ENCODE measurements at regions not wholly inside any gene's neighbourhood (a gene's known extent, or its start where the extent isn't known, plus 50 kb on each side); places are given as distances from the start of the nearest gene placed in this dataset.
"Not testable (repeated sequence)": the region's sequence is repeated elsewhere in the genome, so short reads cannot be mapped to it uniquely, and the experiment has no call there.

GRCh38 chr18:21975954-21976353, 193.4 kb upstream of the GATA6 start:
- H3K4me1 Mint-ChIP-seq; H3K36me3 Mint-ChIP-seq (ENCODE audit: low read depth); H3K27ac Mint-ChIP-seq; H3K4me3 Mint-ChIP-seq; H3K27me3 Mint-ChIP-seq; CTCF ChIA-PET; DNase-seq; H3K9me3 Mint-ChIP-seq; POLR2A ChIA-PET: not testable (repeated sequence)

GRCh38 chr18:21978546-21979170, 190.7 kb upstream of the GATA6 start:
- DNase-seq, result no peak
- Mint-ChIP-seq H3K27me3 (no peaks in the 10 kb centered on the region), H3K9me3 (no peaks in the 10 kb centered on the region), H3K36me3 (ENCODE audit: low read depth) (no peaks in the 10 kb centered on the region), H3K4me1 (no peaks in the 10 kb centered on the region), H3K4me3 (no peak overlapping the region), H3K27ac (no peak overlapping the region)
- ChIA-PET POLR2A (no interaction called here), CTCF (interaction anchor here (1.6 kb wide), 1 partner anchor 19 kb away, joined by 6 read pairs; no protein-coding TSS in a partner anchor)

GRCh38 chr18:21979171-21979560, 190.2 kb upstream of the GATA6 start:
- no peaks in the 10 kb centered on the region for H3K9me3 Mint-ChIP-seq
- no peak overlapping the region for H3K4me3 Mint-ChIP-seq
- no peaks in the 10 kb centered on the region for H3K36me3 Mint-ChIP-seq (ENCODE audit: low read depth)
- H3K27me3 Mint-ChIP-seq, result no peaks in the 10 kb centered on the region
- no peak for DNase-seq
- H3K27ac Mint-ChIP-seq, result no peak overlapping the region
- ChIA-PET CTCF (no interaction called here), POLR2A (no interaction called here)
- H3K4me1 Mint-ChIP-seq, result no peaks in the 10 kb centered on the region

GRCh38 chr18:21979759-21980158, 189.6 kb upstream of the GATA6 start:
- H3K27ac Mint-ChIP-seq, result no peak overlapping the region
- no peaks in the 10 kb centered on the region for H3K4me1 Mint-ChIP-seq
- ChIA-PET POLR2A (no interaction called here), CTCF (interaction anchor here (1.0 kb wide), 1 partner anchor 18 kb away, joined by 5 read pairs; no protein-coding TSS in a partner anchor)
- no peak overlapping the region for H3K4me3 Mint-ChIP-seq
- DNase-seq, result no peak
- H3K27me3 Mint-ChIP-seq, result no peaks in the 10 kb centered on the region
- H3K9me3 Mint-ChIP-seq, result no peaks in the 10 kb centered on the region
- no peaks in the 10 kb centered on the region for H3K36me3 Mint-ChIP-seq (ENCODE audit: low read depth)

- DNase-seq, result no peak
- ChIA-PET POLR2A (no interaction called here), CTCF (interaction anchor here (1.0 kb wide), 1 partner anchor 17 kb away, joined by 5 read pairs; no protein-coding TSS in a partner anchor)
- Mint-ChIP-seq H3K9me3 (no peaks in the 10 kb centered on the region), H3K27ac (no peak overlapping the region), H3K4me3 (no peak overlapping the region), H3K36me3 (ENCODE audit: low read depth) (no peaks in the 10 kb centered on the region), H3K4me1 (no peaks in the 10 kb centered on the region), H3K27me3 (no peaks in the 10 kb centered on the region)
Observed at GRCh38 chr18:21980744-21981143, 188.6 kb upstream of the GATA6 start.

GRCh38 chr18:21981489-21981888, 187.9 kb upstream of the GATA6 start:
- H3K9me3 Mint-ChIP-seq; H3K27ac Mint-ChIP-seq; H3K4me1 Mint-ChIP-seq; DNase-seq; H3K36me3 Mint-ChIP-seq (ENCODE audit: low read depth); H3K27me3 Mint-ChIP-seq; POLR2A ChIA-PET; H3K4me3 Mint-ChIP-seq: not testable (repeated sequence)
- CTCF ChIA-PET, result interaction anchor here (1.0 kb wide), 1 partner anchor 15 kb away, joined by 3 read pairs; no protein-coding TSS in a partner anchor

- no peak overlapping the region for H3K4me3 Mint-ChIP-seq
- no peaks in the 10 kb centered on the region for H3K9me3 Mint-ChIP-seq
- no peak for DNase-seq
- H3K27ac Mint-ChIP-seq, result no peak overlapping the region
- POLR2A ChIA-PET, result no interaction called here
- no peaks in the 10 kb centered on the region for H3K36me3 Mint-ChIP-seq (ENCODE audit: low read depth)
- CTCF ChIA-PET, result no interaction called here
- H3K4me1 Mint-ChIP-seq, result no peaks in the 10 kb centered on the region
- no peaks in the 10 kb centered on the region for H3K27me3 Mint-ChIP-seq
Observed at GRCh38 chr18:21991081-21991534, 178.3 kb upstream of the GATA6 start.

- H3K27me3 Mint-ChIP-seq, result no peaks in the 10 kb centered on the region
- no peak overlapping the region for H3K4me3 Mint-ChIP-seq
- no peaks in the 10 kb centered on the region for H3K4me1 Mint-ChIP-seq
- no peaks in the 10 kb centered on the region for H3K36me3 Mint-ChIP-seq (ENCODE audit: low read depth)
- ChIA-PET CTCF (interaction anchor here (0.7 kb wide), 1 partner anchor 442 kb away, joined by 3 read pairs; no protein-coding TSS in a partner anchor), POLR2A (no interaction called here)
- H3K9me3 Mint-ChIP-seq, result no peaks in the 10 kb centered on the region
- H3K27ac Mint-ChIP-seq, result no peak overlapping the region
- no peak for DNase-seq
Observed at GRCh38 chr18:21991886-21992285, 177.5 kb upstream of the GATA6 start.

GRCh38 chr18:21996351-21996826, 173.0 kb upstream of the GATA6 start:
- no peaks in the 10 kb centered on the region for H3K27me3 Mint-ChIP-seq
- DNase-seq, result no peak
- ChIA-PET CTCF (interaction anchor here (0.9 to 1.3 kb wide), 2 partner anchors 15 to 54 kb away, joined by 3 read pairs; no protein-coding TSS in a partner anchor), POLR2A (no interaction called here)
- no peak overlapping the region for H3K27ac Mint-ChIP-seq
- no peak overlapping the region for H3K4me3 Mint-ChIP-seq
- no peaks in the 10 kb centered on the region for H3K9me3 Mint-ChIP-seq
- no peaks in the 10 kb centered on the region for H3K36me3 Mint-ChIP-seq (ENCODE audit: low read depth)
- H3K4me1 Mint-ChIP-seq, result peaks cover 2% of the 10 kb centered on the region

- Mint-ChIP-seq H3K36me3 (ENCODE audit: low read depth) (no peaks in the 10 kb centered on the region), H3K4me1 (peaks cover 2% of the 10 kb centered on the region), H3K4me3 (no peak overlapping the region), H3K9me3 (no peaks in the 10 kb centered on the region), H3K27me3 (no peaks in the 10 kb centered on the region), H3K27ac (no peak overlapping the region)
- CTCF ChIA-PET, result interaction anchor here (0.9 to 1.8 kb wide), 6 partner anchors 9 to 148 kb away, joined by 3 to 6 read pairs (median 4); no protein-coding TSS in a partner anchor
- POLR2A ChIA-PET, result no interaction called here
- DNase-seq, result no peak
Observed at GRCh38 chr18:21997207-21998143, 171.9 kb upstream of the GATA6 start.

- Mint-ChIP-seq H3K36me3 (ENCODE audit: low read depth) (no peaks in the 10 kb centered on the region), H3K4me1 (peaks cover 2% of the 10 kb centered on the region), H3K27me3 (no peaks in the 10 kb centered on the region), H3K9me3 (no peaks in the 10 kb centered on the region), H3K27ac (no peak overlapping the region), H3K4me3 (no peak overlapping the region)
- CTCF ChIA-PET, result interaction anchor here (1.2 to 1.8 kb wide), 5 partner anchors 8 to 564 kb away, joined by 3 to 5 read pairs (median 4); no protein-coding TSS in a partner anchor
- POLR2A ChIA-PET, result no interaction called here
- DNase-seq, result no peak
Observed at GRCh38 chr18:21998486-21998885, 170.9 kb upstream of the GATA6 start.

- Mint-ChIP-seq H3K27me3 (no peaks in the 10 kb centered on the region), H3K4me3 (no peak overlapping the region), H3K9me3 (no peaks in the 10 kb centered on the region), H3K4me1 (peaks cover 2% of the 10 kb centered on the region), H3K36me3 (ENCODE audit: low read depth) (no peaks in the 10 kb centered on the region), H3K27ac (no peak overlapping the region)
- CTCF ChIA-PET, result no interaction called here
- POLR2A ChIA-PET, result no interaction called here
- DNase-seq, result no peak
Observed at GRCh38 chr18:22001912-22002487, 167.4 kb upstream of the GATA6 start.

GRCh38 chr18:22005191-22005841, 164.1 kb upstream of the GATA6 start:
- Mint-ChIP-seq H3K4me1 (no peaks in the 10 kb centered on the region), H3K27me3 (peaks cover 2% of the 10 kb centered on the region), H3K27ac (no peak overlapping the region), H3K4me3 (no peak overlapping the region), H3K9me3 (peaks cover 3% of the 10 kb centered on the region), H3K36me3 (ENCODE audit: low read depth) (no peaks in the 10 kb centered on the region)
- POLR2A ChIA-PET, result no interaction called here
- DNase-seq, result no peak
- CTCF ChIA-PET, result no interaction called here

Data from activated CD4-positive, alpha-beta memory T cell treated with anti-CD3 and anti-CD28 coated beads, Interleukin-2, amount 10 ng/mL, durations not matched to agents 7 days and 5 days (primary cell).